Natural killer cell (primary cell): ENCODE measurements at regions not wholly inside any gene's neighbourhood (a gene's known extent, or its start where the extent isn't known, plus 50 kb on each side); places are given as distances from the start of the nearest gene placed in this dataset.
"Not testable (repeated sequence)": the region's sequence is repeated elsewhere in the genome, so short reads cannot be mapped to it uniquely, and the experiment has no call there.

ENCODE experiments used
- ATAC-seq, 3 donors: fragments of 150-1000 bp in 2 of 3; fragments of 200-7000 bp in 1 of 3; cut with Tn5 transposase; 1 replicate in 1 of 3; 2 replicates in 2 of 3; pipeline ENCODE4 v1.10.0; 2021; ENCODE audit warnings: mild to moderate bottlenecking in 2 of 3, moderate library complexity in 2 of 3
- DNase-seq, 2 donors: peaks; one replicate each; pipeline versions ENCODE4 v3.0.0 to v3.0.0-alpha.2; 2013 to 2021; ENCODE audit warnings: mixed read lengths in 1 of 2
- H3K27ac ChIP-seq: one replicate; pipeline ENCODE4 v1.5.1; 2013; ENCODE audit warnings: mild to moderate bottlenecking, low read length
- H3K27me3 ChIP-seq: one replicate; pipeline ENCODE4 v1.6.1; 2013; ENCODE audit warnings: low read length; ENCODE audit not compliant: control insufficient read depth, insufficient read depth
- H3K36me3 ChIP-seq: one replicate; pipeline ENCODE4 v1.6.1; 2013; ENCODE audit warnings: low read length; ENCODE audit not compliant: control insufficient read depth, insufficient read depth
- H3K4me1 ChIP-seq: one replicate; pipeline ENCODE4 v1.6.1; 2013; ENCODE audit warnings: low read length; ENCODE audit not compliant: control insufficient read depth, insufficient read depth
- H3K4me3 ChIP-seq: one replicate; pipeline ENCODE4 v1.5.1; 2013; ENCODE audit warnings: low read length
- H3K9me3 ChIP-seq: one replicate; pipeline ENCODE4 v1.6.1; 2013; ENCODE audit warnings: low read length; ENCODE audit not compliant: control insufficient read depth, insufficient read depth
- H3K27ac Mint-ChIP-seq, 2 donors: one replicate each; pipeline ENCODE4 v1.8.0; 2022; ENCODE audit warnings: mild to moderate bottlenecking in 2 of 2, mixed read lengths in 2 of 2, moderate library complexity in 1 of 2
- H3K27me3 Mint-ChIP-seq, 2 donors: one replicate each; pipeline ENCODE4 v1.8.0; 2022; ENCODE audit warnings: low read depth in 2 of 2, mixed read lengths in 2 of 2
- H3K36me3 Mint-ChIP-seq: one replicate; pipeline ENCODE4 v1.8.0; 2022; ENCODE audit warnings: mixed read lengths
- H3K4me1 Mint-ChIP-seq, 2 donors: one replicate each; pipeline ENCODE4 v1.8.0; 2022; ENCODE audit warnings: mixed read lengths in 2 of 2
- H3K4me3 Mint-ChIP-seq: one replicate; pipeline ENCODE4 v1.8.0; 2022; ENCODE audit warnings: mild to moderate bottlenecking, moderate library complexity, mixed read lengths
- H3K9me3 Mint-ChIP-seq, 2 donors: one replicate each; pipeline ENCODE4 v1.8.0; 2022; ENCODE audit warnings: mixed read lengths in 2 of 2
- WGBS: methylation state at CpG from one replicate; pipeline ENCODE4 v1.1.7; 2013; ENCODE audit warnings: missing lambda C conversion rate; ENCODE audit not compliant: insufficient coverage; 5-methylcytosine and 5-hydroxymethylcytosine counted together
- intact Hi-C: fragments of 100-400 bp; cut with micrococcal nuclease; formaldehyde crosslinking; loops from one replicate; pipeline ENCODE4 v1.14.2; 2022
- TF ChIP-seq, protein P1 (sequence below): fragments of 200-600 bp; IDR thresholded peaks from one replicate; pipeline ENCODE4 v1.8.0; 2022; ENCODE audit warnings: antibody characterized with exemption

DNA sequence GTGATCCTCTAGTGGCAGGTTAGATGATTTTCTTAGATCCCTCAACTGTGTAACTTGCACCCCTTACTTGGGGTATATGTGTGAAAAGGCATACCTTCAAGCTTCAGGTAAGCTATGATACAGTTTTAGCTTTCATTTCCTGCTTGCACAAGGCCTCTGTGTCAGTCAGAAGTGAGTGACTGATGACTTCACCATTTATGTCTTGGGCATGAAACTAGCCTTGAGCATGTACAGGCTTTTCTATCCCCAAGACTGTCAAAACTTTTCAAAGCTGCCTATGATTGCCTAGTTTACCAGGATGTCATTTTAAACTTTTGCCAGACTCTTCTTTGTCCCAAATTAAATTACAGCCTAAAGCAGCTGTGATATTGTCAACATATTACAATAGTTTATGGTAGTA, 286.1 kb upstream of the CNTN5 start:
- intact Hi-C loops = no loop called here
- no peak for DNase-seq
- Mint-ChIP-seq H3K4me1 (no peaks in the 10 kb centered on the region), H3K27ac (no peak overlapping the region), H3K27me3 (no peaks in the 10 kb centered on the region), H3K36me3 (no peaks in the 10 kb centered on the region), H3K9me3 (peaks cover 11 to 16% of the 10 kb centered on the region in 2 donors), H3K4me3 (no peak overlapping the region)
- no peak for ATAC-seq
- Histone ChIP-seq H3K27ac (no peak overlapping the region), H3K27me3 (no peaks in the 10 kb centered on the region), H3K9me3 (no peaks in the 10 kb centered on the region), H3K4me1 (no peaks in the 10 kb centered on the region), H3K4me3 (no peak overlapping the region), H3K36me3 (no peaks in the 10 kb centered on the region)
- TF ChIP-seq, protein P1, sequence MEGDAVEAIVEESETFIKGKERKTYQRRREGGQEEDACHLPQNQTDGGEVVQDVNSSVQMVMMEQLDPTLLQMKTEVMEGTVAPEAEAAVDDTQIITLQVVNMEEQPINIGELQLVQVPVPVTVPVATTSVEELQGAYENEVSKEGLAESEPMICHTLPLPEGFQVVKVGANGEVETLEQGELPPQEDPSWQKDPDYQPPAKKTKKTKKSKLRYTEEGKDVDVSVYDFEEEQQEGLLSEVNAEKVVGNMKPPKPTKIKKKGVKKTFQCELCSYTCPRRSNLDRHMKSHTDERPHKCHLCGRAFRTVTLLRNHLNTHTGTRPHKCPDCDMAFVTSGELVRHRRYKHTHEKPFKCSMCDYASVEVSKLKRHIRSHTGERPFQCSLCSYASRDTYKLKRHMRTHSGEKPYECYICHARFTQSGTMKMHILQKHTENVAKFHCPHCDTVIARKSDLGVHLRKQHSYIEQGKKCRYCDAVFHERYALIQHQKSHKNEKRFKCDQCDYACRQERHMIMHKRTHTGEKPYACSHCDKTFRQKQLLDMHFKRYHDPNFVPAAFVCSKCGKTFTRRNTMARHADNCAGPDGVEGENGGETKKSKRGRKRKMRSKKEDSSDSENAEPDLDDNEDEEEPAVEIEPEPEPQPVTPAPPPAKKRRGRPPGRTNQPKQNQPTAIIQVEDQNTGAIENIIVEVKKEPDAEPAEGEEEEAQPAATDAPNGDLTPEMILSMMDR = no peak

DNA sequence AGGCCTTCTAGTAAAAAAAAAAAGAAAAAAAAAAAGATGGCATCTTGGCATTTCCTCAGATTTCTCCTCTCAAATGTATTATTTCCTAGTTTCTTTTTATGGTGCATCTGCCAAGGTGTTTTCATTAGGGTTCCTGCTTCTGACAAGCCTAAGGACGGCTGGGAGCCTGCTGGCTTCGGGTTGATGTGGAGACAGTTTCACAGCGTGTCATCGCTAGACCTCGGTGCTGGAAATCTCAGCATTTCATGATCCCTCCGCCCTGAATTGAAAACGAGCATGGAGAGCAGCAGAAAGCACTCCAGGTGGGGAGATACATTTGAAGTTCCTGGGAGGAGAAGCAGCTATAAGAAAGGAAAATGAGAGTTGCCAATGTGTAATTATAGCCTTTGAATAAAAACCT, 283.9 kb upstream of the CNTN5 start:
- no peaks in the 10 kb centered on the region for H3K4me1 Mint-ChIP-seq
- no peaks in the 10 kb centered on the region for H3K36me3 Mint-ChIP-seq
- H3K4me3 Mint-ChIP-seq = no peak overlapping the region
- intact Hi-C loops = no loop called here
- H3K4me3 ChIP-seq = no peak overlapping the region
- no peaks in the 10 kb centered on the region for H3K27me3 Mint-ChIP-seq
- 87% methylated on average over 7 of the region's 7 CpGs for WGBS
- H3K9me3 Mint-ChIP-seq = peaks cover 12 to 17% of the 10 kb centered on the region in 2 donors
- no peak for ATAC-seq
- H3K27ac Mint-ChIP-seq = no peak overlapping the region
- TF ChIP-seq, protein P1 = no peak
- no peak for DNase-seq
- no peaks in the 10 kb centered on the region for H3K36me3 ChIP-seq
- H3K9me3 ChIP-seq = no peaks in the 10 kb centered on the region
- no peak overlapping the region for H3K27ac ChIP-seq
- no peaks in the 10 kb centered on the region for H3K27me3 ChIP-seq
- H3K4me1 ChIP-seq = no peaks in the 10 kb centered on the region

- Mint-ChIP-seq H3K4me3 (no peak overlapping the region), H3K36me3 (peaks cover 6% of the 10 kb centered on the region), H3K4me1 (no peaks in the 10 kb centered on the region), H3K27me3 (no peaks in the 10 kb centered on the region), H3K27ac (no peak overlapping the region), H3K9me3 (peaks cover 13 to 17% of the 10 kb centered on the region in 2 donors)
- no peaks in the 10 kb centered on the region for H3K9me3 ChIP-seq
- no peaks in the 10 kb centered on the region for H3K36me3 ChIP-seq
- TF ChIP-seq, protein P1 = no peak
- no peak overlapping the region for H3K4me3 ChIP-seq
- no peaks in the 10 kb centered on the region for H3K4me1 ChIP-seq
- no peaks in the 10 kb centered on the region for H3K27me3 ChIP-seq
- intact Hi-C loops = no loop called here
- ATAC-seq (no peak), DNase-seq (no peak)
- H3K27ac ChIP-seq = no peak overlapping the region
These were observed 280.4 kb upstream of the CNTN5 start for GRCh38 chr11:98740321-98740720.

DNA sequence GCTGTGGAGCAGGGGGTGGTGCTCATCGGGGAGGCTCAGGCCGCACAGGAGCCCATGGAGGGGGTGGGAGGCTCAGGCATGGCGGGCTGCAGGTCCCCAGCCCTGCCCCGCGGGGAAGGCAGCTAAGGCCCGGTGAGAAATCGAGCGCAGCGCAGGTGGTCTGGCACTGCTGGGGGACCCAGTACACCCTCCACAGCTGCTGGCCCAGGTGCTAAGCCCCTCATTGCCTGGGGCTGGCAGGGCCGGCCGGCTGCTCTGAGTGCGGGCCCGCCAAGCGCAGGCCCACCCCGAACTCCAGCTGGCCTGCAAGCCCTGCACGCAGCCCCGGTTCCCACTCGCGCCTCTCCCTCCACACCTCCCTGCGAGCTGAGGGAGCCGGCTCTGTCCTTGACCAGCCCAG, 257.3 kb upstream of the CNTN5 start:
- WGBS = 94% methylated on average over 21 of the region's 21 CpGs
- peaks cover 4 to 21% of the 10 kb centered on the region in 2 donors for H3K9me3 Mint-ChIP-seq
- H3K36me3 Mint-ChIP-seq, H3K36me3 ChIP-seq, H3K27ac Mint-ChIP-seq, H3K4me1 Mint-ChIP-seq, H3K27ac ChIP-seq, H3K4me3 Mint-ChIP-seq, DNase-seq, H3K4me1 ChIP-seq, H3K27me3 Mint-ChIP-seq, H3K4me3 ChIP-seq, intact Hi-C loops, ATAC-seq, H3K27me3 ChIP-seq: not testable (repeated sequence)
- peaks cover 18% of the 10 kb centered on the region for H3K9me3 ChIP-seq
